HFF-Myc (cell line): ENCODE measurements at regions not wholly inside any gene's neighbourhood (a gene's known extent, or its start where the extent isn't known, plus 50 kb on each side); places are given as distances from the start of the nearest gene placed in this dataset.

ENCODE experiments used
- DNase-seq: peaks from one replicate; pipeline ENCODE4 v3.0.0-alpha.2; 2011; ENCODE audit warnings: low read depth; ENCODE audit errors: extremely low read depth
- H3K4me3 ChIP-seq: replicated peaks from 2 replicates; pipeline ENCODE4 v1.5.1; 2011; ENCODE audit warnings: low read depth, mild to moderate bottlenecking, control low read depth, low read length
- CTCF ChIP-seq: IDR thresholded peaks from 2 replicates; pipeline ENCODE4 v1.5.1; 2012; ENCODE audit warnings: mild to moderate bottlenecking, low read depth, low read length, control low read depth; ENCODE audit errors: missing control alignments

GRCh38 chr1:208513799-208514198, 269.6 kb upstream of the PLXNA2 start:
- DNase-seq, result no peak
- TF ChIP-seq CTCF, result no peak
- H3K4me3 ChIP-seq, result no peak overlapping the region

DNA sequence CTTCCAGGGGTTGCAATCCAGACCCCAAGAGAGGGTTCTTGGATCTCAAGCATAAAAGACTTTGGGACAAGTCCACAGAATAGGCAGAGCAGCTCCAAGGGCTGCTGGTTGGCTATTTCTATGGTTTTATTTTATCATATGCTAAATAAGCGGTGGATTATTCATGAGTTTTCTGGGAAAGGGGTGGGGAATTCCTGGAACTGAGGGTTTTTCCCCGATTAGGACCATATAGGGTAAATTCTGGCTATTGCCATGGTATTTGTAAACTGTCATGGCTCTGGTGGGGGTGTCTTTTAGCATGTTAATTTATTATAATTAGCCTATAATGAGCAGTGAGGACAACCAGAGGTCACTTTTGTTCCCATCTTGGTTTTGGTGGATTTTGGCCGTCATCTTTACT, 270.9 kb upstream of the PLXNA2 start:
- no peak for TF ChIP-seq CTCF
- DNase-seq, result no peak
- H3K4me3 ChIP-seq, result no peak overlapping the region

DNA sequence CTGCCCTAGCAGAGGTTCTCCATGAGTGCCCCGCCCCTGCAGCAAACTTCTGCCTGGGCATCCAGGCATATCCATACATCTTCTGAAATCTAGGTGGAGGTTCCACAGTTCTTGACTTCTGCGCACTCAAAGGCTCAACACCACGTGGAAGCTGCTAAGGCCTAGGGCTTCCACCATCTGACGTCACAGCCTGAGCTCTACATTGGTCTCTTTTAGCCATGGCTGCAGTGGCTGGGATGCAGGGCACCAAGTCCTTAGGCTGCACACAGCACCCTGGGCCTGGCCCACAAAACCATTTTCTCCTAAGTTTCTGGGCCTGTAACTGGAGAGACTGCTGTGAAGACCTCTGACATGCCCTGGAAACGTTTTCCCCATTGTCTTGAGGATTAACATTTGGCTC, 272.6 kb upstream of the PLXNA2 start:
- DNase-seq, result no peak
- no peak for TF ChIP-seq CTCF
- no peak overlapping the region for H3K4me3 ChIP-seq

DNA sequence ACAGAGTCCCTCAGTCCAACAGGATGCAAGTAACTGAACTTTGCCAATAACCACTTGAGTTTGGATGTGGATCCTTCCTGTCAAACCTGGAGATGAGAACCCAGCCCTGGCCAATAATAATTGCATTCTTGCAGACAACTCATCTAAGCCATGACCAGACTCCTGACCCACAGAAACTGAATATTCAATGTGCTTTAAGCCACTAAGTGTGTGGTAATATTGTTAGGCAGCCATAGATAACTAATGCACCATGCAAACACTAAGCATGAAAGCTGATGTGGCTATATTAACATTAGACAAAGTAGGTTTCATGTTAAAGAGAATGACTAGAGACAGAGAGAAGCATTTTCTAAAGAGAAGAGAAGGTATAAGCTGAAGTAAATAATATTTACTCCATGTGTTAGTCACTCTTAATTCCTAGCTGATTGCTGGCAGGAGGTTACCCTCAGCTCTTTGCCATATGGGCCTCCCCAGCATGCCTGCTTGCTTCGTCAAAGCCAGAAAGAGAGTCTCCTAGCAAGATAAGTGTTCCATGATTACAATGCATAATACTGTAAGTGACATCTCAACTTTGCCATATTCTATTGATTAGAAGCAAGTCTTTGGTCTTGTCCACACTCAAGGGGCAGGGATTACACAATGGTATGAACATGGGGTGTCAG, 276.4 kb upstream of the PLXNA2 start:
- no peak for TF ChIP-seq CTCF
- no peak overlapping the region for H3K4me3 ChIP-seq
- no peak for DNase-seq

DNA sequence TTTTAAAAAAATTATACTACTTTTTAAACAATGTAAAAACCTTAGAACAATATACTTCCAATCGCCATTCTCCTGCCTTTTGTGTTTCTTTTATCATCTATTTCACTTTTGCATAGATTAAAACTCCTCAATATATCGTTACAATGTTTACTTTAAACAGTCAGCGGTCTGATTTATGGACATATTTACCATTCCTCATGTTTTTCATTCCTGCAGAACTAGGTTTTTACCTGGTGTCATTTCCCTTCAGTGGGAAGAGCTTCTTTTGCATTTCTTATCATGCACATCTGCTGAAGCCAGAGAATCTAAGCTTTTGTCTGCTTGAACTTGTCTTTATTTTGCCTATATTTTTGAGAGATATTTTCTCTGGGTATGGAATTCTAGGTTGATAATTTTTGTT, 277.4 kb upstream of the PLXNA2 start:
- no peak for DNase-seq
- TF ChIP-seq CTCF, result no peak
- no peak overlapping the region for H3K4me3 ChIP-seq

DNA sequence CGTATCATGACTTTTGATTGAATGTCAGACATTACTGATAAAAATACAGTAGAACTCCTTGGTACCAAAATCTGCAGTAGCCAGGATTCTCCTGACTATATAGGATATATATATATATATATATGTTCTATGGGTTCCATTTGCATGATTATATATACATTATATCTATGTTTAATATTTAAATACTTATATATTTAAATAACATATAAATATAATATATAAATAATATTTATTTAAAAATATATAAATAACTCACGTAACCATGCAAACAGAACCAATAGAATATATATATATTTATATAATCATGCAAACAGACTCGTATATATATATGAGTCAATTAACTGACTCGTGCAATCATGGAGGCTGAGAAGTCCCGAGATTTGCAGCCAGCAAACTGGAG, 278.8 kb upstream of the PLXNA2 start:
- TF ChIP-seq CTCF, result no peak
- no peak for DNase-seq
- H3K4me3 ChIP-seq, result no peak overlapping the region

- TF ChIP-seq CTCF, result no peak
- no peak overlapping the region for H3K4me3 ChIP-seq
- no peak for DNase-seq
Observed at GRCh38 chr1:208524376-208524775, 280.2 kb upstream of the PLXNA2 start.
